K562 (cell line): ENCODE measurements at regions not wholly inside any gene's neighbourhood (a gene's known extent, or its start where the extent isn't known, plus 50 kb on each side); places are given as distances from the start of the nearest gene placed in this dataset.

Experiments
- ATAC-seq: fragments of 200-7000 bp; cut with Tn5 transposase; 3 replicates; pipeline ENCODE4 v1.9.1; 2020; ENCODE audit warnings: moderate library complexity
- BruUV-seq: library from RNA; stranded (reverse); fragments of 400-500 nt; replicated peaks from 2 replicates; lab custom pipeline; 2021; lab: Mats Ljungman, UMichigan
- CTCF ChIA-PET: fragments of 300-600 bp; formaldehyde crosslinking; extraction: SDS; loops from one replicate; lab custom pipeline; 2021; ENCODE audit warnings: low intra/inter-chr PET ratio; lab: Yijun Ruan, JAX
- POLR2A ChIA-PET: fragments of 300-600, 350-650 bp; sonication (Branson Sonifier 250); formaldehyde crosslinking; extraction: SDS; loops from one replicate; lab custom pipeline; 2021; ENCODE audit warnings: antibody characterized with exemption, inconsistent platforms; lab: Yijun Ruan, JAX
- DNase-seq, 4 experiments: peaks; one replicate each; pipeline versions ENCODE4 v3.0.0 to v3.0.0-alpha.2; 2011 to 2018; ENCODE audit warnings: low spot score in 3 of 4, mixed read lengths in 3 of 4; ENCODE audit errors: extremely low read depth in 1 of 4
- FAIRE-seq: peaks from 2 replicates; lab custom pipeline; 2011; peaks lifted over from hg19 to GRCh38; lab: Jason Lieb, UNC
- H2AFZ ChIP-seq: 2 replicates; pipeline ENCODE4 v1.6.0; 2011; ENCODE audit warnings: low read depth, low read length, control low read depth, inconsistent platforms
- H3K27ac ChIP-seq: fragments of 200-600 bp; 3 replicates; pipeline ENCODE4 v1.8.0; 2011; ENCODE audit warnings: low read depth, mild to moderate bottlenecking, control low read depth, inconsistent platforms, low read length, moderate library complexity, mixed read lengths; ENCODE audit errors: extremely low read depth
- H3K27me3 ChIP-seq, 2 experiments: fragments of 300-600 bp in 1 of 2; 2 replicates in 1 of 2; 3 replicates in 1 of 2; pipeline versions ENCODE4 v1.6.0 to v1.8.0; 2011; ENCODE audit warnings: inconsistent platforms in 2 of 2, low read length in 2 of 2, mild to moderate bottlenecking in 1 of 2, mixed read lengths in 1 of 2, moderate library complexity in 1 of 2; ENCODE audit not compliant: control insufficient read depth in 2 of 2, insufficient read depth in 2 of 2
- H3K36me3 ChIP-seq: fragments of 300-600 bp; 3 replicates; pipeline ENCODE4 v1.8.0; 2011; ENCODE audit warnings: mild to moderate bottlenecking, low read length, inconsistent platforms; ENCODE audit not compliant: control insufficient read depth, insufficient read depth
- H3K4me1 ChIP-seq, 2 experiments: fragments of 200-600 bp in 1 of 2; replicated peaks in 1 of 2; 2 replicates in 1 of 2; 3 replicates in 1 of 2; pipeline versions ENCODE4 v1.5.1 to v1.8.0; 2011; ENCODE audit warnings: inconsistent platforms in 2 of 2, low read length in 2 of 2, mild to moderate bottlenecking in 1 of 2, mixed read lengths in 1 of 2, moderate library complexity in 1 of 2; ENCODE audit not compliant: control insufficient read depth in 2 of 2, insufficient read depth in 2 of 2
- H3K4me2 ChIP-seq: 2 replicates; pipeline ENCODE4 v1.6.1; 2011; ENCODE audit warnings: low read length, control low read depth, inconsistent platforms, mixed read lengths; ENCODE audit not compliant: insufficient read depth
- H3K4me3 ChIP-seq: fragments of 200-600 bp; sonication (generic), shearing (Covaris generic); 2 replicates; pipeline ENCODE4 v1.5.1; 2016; ENCODE audit warnings: control low read depth, inconsistent platforms
- H3K79me2 ChIP-seq: fragments of 200-600 bp; 3 replicates; pipeline ENCODE4 v1.8.0; 2011; ENCODE audit warnings: low read length, inconsistent platforms; ENCODE audit not compliant: control insufficient read depth, insufficient read depth
- H3K9ac ChIP-seq, 2 experiments: 2 replicates each; pipeline versions ENCODE4 v1.6.0 to v1.6.1; 2011; ENCODE audit warnings: low read depth in 2 of 2, low read length in 2 of 2, control low read depth in 1 of 2, inconsistent platforms in 1 of 2, mild to moderate bottlenecking in 1 of 2, mixed read lengths in 1 of 2; ENCODE audit not compliant: insufficient read depth in 1 of 2
- H3K9me1 ChIP-seq: one replicate; pipeline ENCODE4 v1.6.0; 2011; ENCODE audit warnings: inconsistent platforms, mild to moderate bottlenecking, low read length, moderate library complexity; ENCODE audit not compliant: control insufficient read depth, insufficient read depth
- H3K9me3 ChIP-seq: replicated peaks from 2 replicates; pipeline ENCODE4 v1.5.1; 2011; ENCODE audit warnings: low read depth, low read length, inconsistent platforms; ENCODE audit not compliant: control insufficient read depth, insufficient read depth
- H4K20me1 ChIP-seq: replicated peaks from 2 replicates; pipeline ENCODE4 v1.6.1; 2011; ENCODE audit warnings: low read length, inconsistent platforms, mixed read lengths; ENCODE audit not compliant: control insufficient read depth, insufficient read depth
- ARID1B ChIP-seq: fragments of 450-650 bp; IDR thresholded peaks from 2 replicates; pipeline ENCODE4 v1.6.1; 2016; ENCODE audit warnings: antibody characterized with exemption, mild to moderate bottlenecking, inconsistent platforms
- ASH1L ChIP-seq: fragments of 450-650 bp; IDR thresholded peaks from 2 replicates; pipeline ENCODE4 v1.6.1; 2018; ENCODE audit warnings: borderline replicate concordance, mild to moderate bottlenecking, low read depth; ENCODE audit not compliant: partially characterized antibody
- CBFA2T2 ChIP-seq: fragments of 450-650 bp; conservative IDR thresholded peaks from 2 replicates; pipeline ENCODE4 v1.6.1; 2017; ENCODE audit warnings: mild to moderate bottlenecking
- CBFA2T3 ChIP-seq: fragments of 450-650 bp; IDR thresholded peaks from 2 replicates; pipeline ENCODE4 v1.6.1; 2017
- DPF2 ChIP-seq: fragments of 450-650 bp; IDR thresholded peaks from 2 replicates; pipeline ENCODE4 v1.6.1; 2016
- ETS2 ChIP-seq: IDR thresholded peaks from 2 replicates; pipeline ENCODE4 v1.6.1; 2016; ENCODE audit warnings: borderline replicate concordance, missing genetic modification characterization, mild to moderate bottlenecking, moderate library complexity, missing compliant biosample characterization; ENCODE audit not compliant: poor library complexity, severe bottlenecking
- FIP1L1 ChIP-seq: fragments of 200-400 bp; formaldehyde crosslinking; IDR thresholded peaks from 2 replicates; pipeline ENCODE4 v1.6.1; 2018; ENCODE audit warnings: mild to moderate bottlenecking, low read depth, low read length; ENCODE audit not compliant: poor library complexity, severe bottlenecking
- FOXA3 ChIP-seq, 2 experiments: fragments of 450-650 bp in 1 of 2; sonication (generic) in 1 of 2; formaldehyde crosslinking; IDR thresholded peaks in 1 of 2; conservative IDR thresholded peaks in 1 of 2; 2 replicates each; pipeline versions ENCODE4 v1.4.0 to v1.8.0; 2020 to 2022; ENCODE audit warnings: mild to moderate bottlenecking in 2 of 2, missing genetic modification reagents in 1 of 2
- KLF13 ChIP-seq: fragments of 450-650 bp; IDR thresholded peaks from 2 replicates; pipeline ENCODE4 v1.6.1; 2016; ENCODE audit warnings: missing genetic modification characterization, low read depth, mild to moderate bottlenecking, missing compliant biosample characterization, moderate library complexity, borderline replicate concordance
- LEF1 ChIP-seq: fragments of 450-650 bp; IDR thresholded peaks from 2 replicates; pipeline ENCODE4 v1.6.1; 2016; ENCODE audit warnings: mild to moderate bottlenecking
- MTA2 ChIP-seq: fragments of 450-650 bp; IDR thresholded peaks from 2 replicates; pipeline ENCODE4 v1.6.1; 2016; ENCODE audit warnings: low read depth
- NCOR1 ChIP-seq: fragments of 450-650 bp; IDR thresholded peaks from 2 replicates; pipeline ENCODE4 v1.6.1; 2016; ENCODE audit warnings: mild to moderate bottlenecking, moderate library complexity
- NR1H2 ChIP-seq: sonication (generic); formaldehyde crosslinking; IDR thresholded peaks from 2 replicates; pipeline ENCODE4 v1.4.0; 2020; ENCODE audit warnings: mild to moderate bottlenecking, missing genetic modification reagents
- NUFIP1 ChIP-seq: fragments of 450-650 bp; IDR thresholded peaks from 2 replicates; pipeline ENCODE4 v1.6.1; 2018; ENCODE audit not compliant: partially characterized antibody
- SMARCA4 ChIP-seq: fragments of 450-650 bp; IDR thresholded peaks from 2 replicates; pipeline ENCODE4 v1.6.1; 2016
- SMARCE1 ChIP-seq: fragments of 450-650 bp; IDR thresholded peaks from 2 replicates; pipeline ENCODE4 v1.7.1; 2016; ENCODE audit warnings: mild to moderate bottlenecking
- TAL1 ChIP-seq: fragments of 450-650 bp; IDR thresholded peaks from 2 replicates; pipeline ENCODE4 v1.6.1; 2016; ENCODE audit warnings: mild to moderate bottlenecking
- TCF3 ChIP-seq: sonication (generic); formaldehyde crosslinking; IDR thresholded peaks from 2 replicates; pipeline ENCODE4 v1.4.0; 2020; ENCODE audit warnings: mild to moderate bottlenecking, missing genetic modification reagents
- TEAD4 ChIP-seq, 2 experiments: sonication (generic) in 1 of 2; formaldehyde crosslinking in 1 of 2; IDR thresholded peaks; 2 replicates each; pipeline versions ENCODE4 v1.6.1 to v1.8.0; 2012 to 2022; ENCODE audit warnings: borderline replicate concordance in 1 of 2, inconsistent platforms in 1 of 2, low read length in 1 of 2, mild to moderate bottlenecking in 1 of 2, missing genetic modification reagents in 1 of 2
- TRIM24 ChIP-seq, 2 experiments: fragments of 450-650 bp; IDR thresholded peaks; 2 replicates each; pipeline ENCODE4 v1.6.1; 2016
- WHSC1 ChIP-seq: IDR thresholded peaks from one replicate; pipeline ENCODE4 v1.6.1; 2012; ENCODE audit warnings: low read length, control low read depth, inconsistent platforms
- ZNF263 ChIP-seq: sonication (generic); formaldehyde crosslinking; IDR thresholded peaks from 2 replicates; pipeline ENCODE4 v1.8.0; 2022; ENCODE audit warnings: mild to moderate bottlenecking, missing genetic modification reagents, borderline replicate concordance
- ZZZ3 ChIP-seq: fragments of 450-650 bp; IDR thresholded peaks from 2 replicates; pipeline ENCODE4 v1.6.1; 2016; ENCODE audit warnings: antibody characterized with exemption, mild to moderate bottlenecking, moderate library complexity
- WGBS: fragments of 100-300 bp; shearing (Covaris generic); methylation state at CpG from one replicate; pipeline ENCODE4 v1.1.6; 2016; ENCODE audit warnings: low coverage, mixed read lengths; ENCODE audit not compliant: insufficient coverage; ENCODE audit errors: missing lambda C conversion rate; 5-methylcytosine and 5-hydroxymethylcytosine counted together
- in situ Hi-C: fragments of 300-500 bp; cut with MboI; formaldehyde crosslinking; loops from 4 replicates; pipeline ENCODE4 v1.15.0; 2018; ENCODE audit warnings: inconsistent platforms, mixed read lengths
- intact Hi-C: fragments of 100-400 bp; cut with micrococcal nuclease; formaldehyde crosslinking; loops from 2 replicates; pipeline ENCODE4 v1.14.2; 2022

- intact Hi-C loops (no loop called here), in situ Hi-C loops (no loop called here)
- no peak for FAIRE-seq
- no TSS peak for BruUV-seq
- Histone ChIP-seq H3K4me3 (no peak overlapping the region), H3K9ac (no peak overlapping the region), H3K36me3 (no peaks in the 10 kb centered on the region), H3K4me1 (no peaks in the 10 kb centered on the region), H3K27ac (no peak overlapping the region), H3K9me3 (no peaks in the 10 kb centered on the region), H2AFZ (no peak overlapping the region), H3K79me2 (no peaks in the 10 kb centered on the region), H3K4me2 (no peak overlapping the region), H4K20me1 (no peaks in the 10 kb centered on the region), H3K9me1 (no peaks in the 10 kb centered on the region), H3K27me3 (no peaks in the 10 kb centered on the region)
- TF ChIP-seq NR1H2 (CRISPR knock-in tag) (no peak), KLF13 (tag) (no peak), CBFA2T2 (peak; percentile 49; the same call in 1 of the 2 replicates), WHSC1 (no peak), CBFA2T3 (peak; percentile 64), FOXA3 (CRISPR knock-in tag; conservative IDR thresholded peaks at IDR 0.05 in 1 of 2, IDR thresholded peaks at IDR 0.05 in 1 of 2) (peak in 1 of 2 experiments; percentile 58; a peak in 2 of 4 replicates), SMARCE1 (peak; percentile 55; the same call in 1 of the 2 replicates), TEAD4 (IDR thresholded peaks at IDR 0.05; ENCODE audit: low read length) (peak; percentile 28; the same call in 1 of the 2 replicates), TEAD4 (CRISPR knock-in tag; IDR thresholded peaks at IDR 0.05; ENCODE audit: borderline replicate concordance) (no peak), NCOR1 (0 out of 2 replicates have a peak, but pooled peaks have one; percentile 20), FIP1L1 (no peak), SMARCA4 (peak; percentile 26; the same call in 1 of the 2 replicates), ETS2 (no peak), MTA2 (peak; percentile 65), DPF2 (0 out of 2 replicates have a peak, but pooled peaks have one; percentile 14), NUFIP1 (no peak), TAL1 (peak; percentile 78), ZZZ3 (no peak), ZNF263 (no peak), ASH1L (no peak), TRIM24 (IDR thresholded peaks at IDR 0.05) (peak in 1 of 2 experiments; percentile 21; a peak in 1 of 4 replicates), TCF3 (CRISPR knock-in tag) (peak; percentile 39; the same call in 1 of the 2 replicates), LEF1 (no peak), ARID1B (peak; percentile 80)
- ChIA-PET CTCF (no interaction called here), POLR2A (interaction anchor here (0.8 kb wide), 1 partner anchor 170 kb away, joined by 3 read pairs; no protein-coding TSS in a partner anchor)
- ATAC-seq = no peak
- no peak for DNase-seq
- WGBS = 0% methylated on average over 2 of the region's 2 CpGs
These were observed 123.7 kb upstream of the FBXL17 start for GRCh38 chr5:108505608-108506007.
